NCI-H1417 treated with DMSO at 0.1 percent for 48 hours (cell line): ENCODE measurements at regions not wholly inside any gene's neighbourhood (a gene's known extent, or its start where the extent isn't known, plus 50 kb on each side); places are given as distances from the start of the nearest gene placed in this dataset.
"Not testable (repeated sequence)": the region's sequence is repeated elsewhere in the genome, so short reads cannot be mapped to it uniquely, and the experiment has no call there.

Experiments
- DNase-seq: peaks from one replicate; lab custom pipeline; 2025; lab: John Stamatoyannopoulos, UW

DNA sequence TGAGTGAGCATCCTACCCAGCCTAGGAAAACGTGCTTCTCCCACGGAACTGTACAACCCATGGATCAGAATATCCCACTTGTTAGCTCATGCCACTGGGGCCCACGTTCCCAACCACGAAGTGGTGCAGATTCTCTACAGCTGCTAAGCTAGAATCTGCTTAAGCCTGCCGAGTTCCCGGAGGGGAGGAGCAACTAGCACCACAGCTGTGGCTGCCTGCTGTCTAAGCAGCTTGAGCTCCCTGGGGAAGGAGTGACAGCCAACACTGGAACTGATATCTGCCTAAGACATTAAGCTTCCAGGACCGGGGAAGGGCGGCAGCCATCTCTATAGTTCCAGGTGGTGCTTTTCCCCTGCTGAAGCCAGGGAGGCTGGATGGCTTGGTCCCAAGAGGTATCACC, 334.7 kb upstream of the CHRM2 start:
- DNase-seq: no peak

DNA sequence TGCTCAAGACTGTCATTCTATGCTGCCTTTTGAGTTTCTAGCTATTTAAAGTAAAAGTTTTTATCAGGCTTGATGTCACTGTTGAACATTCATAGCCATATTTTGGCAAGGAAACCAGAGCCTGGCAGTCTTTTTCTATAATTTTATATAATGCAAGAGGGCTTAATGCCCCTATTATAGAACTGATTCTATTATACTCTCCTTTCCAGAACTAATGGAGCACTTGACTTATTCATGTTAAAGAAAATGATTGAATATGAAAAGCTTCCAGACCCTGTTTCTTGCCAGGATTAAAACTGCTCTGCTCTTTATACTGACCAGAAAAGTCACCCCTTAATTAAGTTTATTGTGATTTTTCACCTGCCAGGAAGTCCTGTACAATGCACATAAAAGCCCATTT, 337.6 kb upstream of the CHRM2 start:
- DNase-seq: no peak

DNA sequence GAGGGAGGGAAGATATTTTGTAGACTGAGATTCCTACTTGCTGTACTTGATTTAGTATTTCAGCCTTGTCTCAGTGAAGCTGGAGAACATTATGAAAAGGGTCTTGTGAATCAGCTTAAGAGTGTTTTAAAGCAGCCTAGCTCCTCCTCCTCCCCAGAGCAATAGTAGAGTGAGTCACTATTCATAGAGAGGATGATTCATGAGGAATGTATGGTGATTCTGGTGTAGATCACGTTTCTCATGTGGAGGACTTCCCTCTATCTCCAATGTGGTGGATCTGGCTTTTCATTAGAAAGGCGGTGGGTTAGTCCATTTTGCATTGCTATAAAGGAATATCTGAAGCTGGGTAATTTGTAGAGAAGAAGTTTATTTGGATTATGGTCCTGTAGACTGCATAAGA, 340.1 kb upstream of the CHRM2 start:
- DNase-seq: no peak

DNA sequence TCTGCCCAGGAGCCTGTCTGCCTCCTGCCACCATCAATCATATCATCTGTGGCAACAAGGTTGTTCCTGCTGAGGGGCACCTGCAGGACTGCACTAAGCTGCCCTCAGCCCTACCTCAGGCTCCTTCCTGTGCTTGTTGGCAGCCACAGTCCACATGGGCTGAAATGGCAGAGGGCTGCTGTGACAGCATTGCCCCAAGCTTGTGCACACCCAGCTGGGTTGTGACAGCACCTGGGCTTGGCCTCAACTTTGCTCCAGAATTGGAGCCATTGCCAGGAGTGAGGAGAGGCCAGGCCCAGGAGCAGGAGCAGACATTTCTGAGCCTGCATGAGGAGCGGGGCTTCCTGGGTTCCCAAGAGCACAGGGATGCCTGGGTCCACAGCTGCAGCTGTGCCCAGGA, 340.9 kb upstream of the CHRM2 start:
- no peak for DNase-seq

DNA sequence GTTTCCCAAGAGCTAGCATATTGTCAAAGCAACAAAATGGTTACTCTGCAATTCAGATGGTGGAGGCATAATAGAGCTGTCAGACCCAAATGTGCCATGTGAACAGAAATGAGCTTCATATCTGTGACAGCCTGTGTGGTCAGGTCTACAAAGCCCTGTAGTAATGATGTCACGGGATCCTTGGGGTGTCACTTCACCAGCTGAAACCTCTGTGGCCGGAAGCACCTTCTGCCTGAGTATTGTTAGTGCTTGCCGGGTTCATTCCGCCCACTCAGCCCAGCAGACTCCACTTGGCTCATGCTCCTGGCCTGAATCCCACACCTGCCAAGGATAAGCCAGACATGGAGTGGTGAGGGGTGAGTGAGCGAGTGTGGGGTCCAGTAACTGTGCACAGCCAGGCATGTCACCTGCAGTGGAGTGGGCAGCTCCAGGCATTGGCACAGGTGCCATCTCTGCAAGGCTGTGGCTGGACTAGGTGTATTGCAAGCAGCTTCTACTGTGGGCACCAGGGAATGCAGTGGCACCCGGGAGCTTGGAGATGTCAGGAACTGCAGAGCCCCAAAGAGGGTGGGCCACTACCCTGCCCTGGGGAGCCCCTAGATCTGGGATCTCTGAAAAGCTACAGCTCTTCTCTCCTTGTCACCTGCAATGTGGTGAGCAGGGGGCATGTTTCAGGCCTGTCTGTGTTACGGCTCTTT, 341.9 kb upstream of the CHRM2 start:
- DNase-seq: no peak

DNA sequence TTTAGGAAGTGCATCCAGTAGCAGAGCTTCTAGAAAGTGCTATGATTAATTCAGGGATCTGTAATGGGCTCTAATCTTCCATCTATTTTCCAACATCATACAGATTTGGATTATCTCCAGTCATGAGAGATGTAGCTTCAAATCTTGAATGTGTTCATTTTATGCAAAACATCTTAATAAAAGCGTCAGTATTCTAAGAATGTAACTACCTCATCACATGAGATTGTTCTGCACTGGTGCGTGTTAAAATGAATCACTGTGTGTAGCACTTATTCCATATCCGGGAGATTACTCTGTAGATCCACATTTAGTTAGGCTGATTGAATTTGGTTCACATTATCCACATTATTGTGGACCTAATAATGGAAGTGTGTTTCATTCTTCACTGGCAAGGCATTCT, 344.9 kb upstream of the CHRM2 start:
- DNase-seq: no peak

DNA sequence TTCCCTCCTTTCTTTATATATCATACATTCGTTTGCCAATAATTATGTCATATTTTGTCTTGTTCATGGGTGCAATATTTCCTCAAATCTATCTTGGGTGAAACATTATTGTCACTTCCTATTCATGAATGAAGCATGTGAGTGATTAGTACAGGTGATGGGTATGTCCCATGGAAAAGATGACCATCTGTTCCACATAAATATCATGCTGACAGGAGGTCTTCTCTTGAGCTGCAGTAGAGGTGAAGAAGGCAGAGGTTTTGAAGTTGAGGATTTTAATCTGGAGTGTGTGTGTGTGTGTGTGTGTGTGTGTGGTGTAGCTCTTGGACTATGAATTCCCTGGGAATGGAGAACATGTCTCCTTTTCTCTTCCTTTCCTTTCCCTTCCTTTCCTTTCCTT, 350.5 kb upstream of the CHRM2 start:
- no peak for DNase-seq

DNA sequence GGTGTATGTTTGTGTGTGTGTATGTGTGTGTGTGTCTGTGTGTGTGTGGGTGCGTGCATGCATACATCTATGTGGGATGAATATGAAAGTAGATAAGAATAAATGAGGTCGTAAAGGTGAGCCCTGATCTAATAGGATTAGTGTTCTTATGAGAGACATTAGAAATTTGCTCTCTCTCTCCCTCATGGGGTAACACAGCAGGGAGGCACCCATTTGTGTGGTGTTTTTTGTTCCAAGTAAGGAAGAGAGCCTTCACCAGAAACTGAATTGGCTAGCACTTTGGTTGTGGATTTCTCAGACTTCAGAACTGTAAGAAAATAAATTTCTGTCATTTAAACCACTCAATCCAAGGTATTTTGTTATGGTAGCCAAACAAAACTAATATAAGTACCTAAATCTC, 353.7 kb upstream of the CHRM2 start:
- no peak for DNase-seq

DNA sequence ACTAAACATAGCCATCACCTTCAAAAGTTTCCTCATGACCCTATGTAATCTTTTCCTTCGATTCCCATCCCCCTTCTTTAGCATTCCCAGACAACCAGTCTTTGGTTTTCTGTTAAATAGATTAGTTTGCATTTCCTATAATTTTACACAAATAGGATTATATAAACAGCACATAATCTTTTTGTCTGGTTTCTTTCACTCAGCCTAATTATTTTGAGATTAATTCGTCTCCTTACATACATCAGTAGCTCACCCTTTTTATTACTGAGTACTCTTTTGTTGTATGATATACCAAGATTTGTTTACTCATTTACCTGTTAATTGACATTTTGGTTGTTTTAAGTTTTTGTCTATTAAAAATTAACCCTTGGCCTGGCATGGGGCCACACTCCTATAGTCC, 354.7 kb upstream of the CHRM2 start:
- DNase-seq: no peak

DNA sequence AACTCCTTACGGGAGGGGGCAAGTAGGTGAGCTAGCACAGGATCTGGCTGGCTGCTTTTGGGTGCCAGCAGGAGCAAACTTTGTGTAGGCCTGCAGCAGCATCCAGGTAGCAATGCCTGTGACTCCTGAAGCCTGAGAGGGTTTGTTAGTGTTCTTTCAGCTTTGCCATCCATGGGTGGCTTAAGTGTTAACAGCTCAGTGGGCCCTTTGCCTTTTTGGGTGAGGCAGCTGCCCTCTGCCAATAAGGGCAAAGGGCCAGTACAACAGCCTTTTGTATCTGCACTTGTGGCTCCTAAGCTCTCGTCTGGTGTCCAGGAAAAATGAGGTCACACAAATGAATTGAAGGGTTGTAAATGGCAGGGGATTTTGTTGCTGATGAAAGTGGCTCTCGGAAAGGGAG, 359.0 kb upstream of the CHRM2 start:
- DNase-seq: no peak

DNA sequence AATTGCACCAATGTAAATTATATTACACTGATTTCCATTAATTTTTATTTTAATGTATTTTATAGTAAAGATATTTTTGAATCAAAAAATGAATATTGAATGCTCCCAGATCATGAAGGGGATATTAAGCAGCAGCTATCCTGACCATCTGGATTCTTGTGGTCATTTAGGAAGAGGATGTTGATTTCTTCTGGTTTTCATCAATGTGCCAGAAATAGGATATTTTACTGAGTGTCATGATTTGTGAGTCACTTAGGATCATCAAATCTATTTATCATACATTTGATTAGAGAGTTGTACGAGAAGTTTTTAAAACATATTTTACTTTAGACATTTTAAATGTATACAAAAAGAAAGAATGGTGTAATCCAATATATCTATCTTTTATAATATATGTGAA, 366.3 kb upstream of the CHRM2 start:
- DNase-seq: no peak

DNA sequence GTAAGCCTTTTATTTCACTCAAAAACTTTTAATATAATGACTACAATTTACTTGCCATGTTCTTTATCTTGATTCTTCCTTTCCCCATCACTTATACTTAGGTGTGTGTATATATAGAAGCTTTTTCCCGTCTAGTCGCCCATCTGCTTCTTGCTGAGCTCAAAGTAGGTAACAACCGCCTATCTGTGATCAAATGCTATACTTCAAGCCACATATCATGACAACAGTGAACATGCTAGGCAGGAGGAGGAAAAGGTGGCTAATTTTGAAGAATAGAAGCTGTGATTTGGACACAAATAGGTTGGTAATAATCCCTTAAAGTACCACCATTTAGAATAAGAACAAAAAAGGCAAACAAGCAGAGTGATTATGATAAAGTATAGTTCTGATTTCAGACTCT, 367.3 kb upstream of the CHRM2 start:
- DNase-seq: no peak

DNA sequence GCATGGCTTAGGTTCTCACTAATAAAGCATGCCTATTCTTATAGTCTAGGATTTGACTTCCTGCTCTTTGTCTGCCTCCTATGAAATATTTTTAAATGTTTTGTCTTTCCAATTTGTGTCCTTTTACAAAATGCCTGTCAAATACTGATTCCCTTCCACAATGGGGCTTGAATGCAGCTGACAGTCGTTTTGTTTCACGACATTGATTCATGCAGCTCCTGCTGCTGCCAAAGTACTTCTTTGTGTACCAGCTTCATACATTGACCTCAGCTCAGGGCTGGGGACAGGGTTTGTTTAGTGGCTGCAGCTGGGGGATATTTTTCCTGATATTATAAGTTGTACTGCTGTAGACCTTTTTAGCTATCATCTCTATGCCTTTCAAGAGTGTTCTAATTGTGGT, 371.9 kb upstream of the CHRM2 start:
- DNase-seq: no peak

DNA sequence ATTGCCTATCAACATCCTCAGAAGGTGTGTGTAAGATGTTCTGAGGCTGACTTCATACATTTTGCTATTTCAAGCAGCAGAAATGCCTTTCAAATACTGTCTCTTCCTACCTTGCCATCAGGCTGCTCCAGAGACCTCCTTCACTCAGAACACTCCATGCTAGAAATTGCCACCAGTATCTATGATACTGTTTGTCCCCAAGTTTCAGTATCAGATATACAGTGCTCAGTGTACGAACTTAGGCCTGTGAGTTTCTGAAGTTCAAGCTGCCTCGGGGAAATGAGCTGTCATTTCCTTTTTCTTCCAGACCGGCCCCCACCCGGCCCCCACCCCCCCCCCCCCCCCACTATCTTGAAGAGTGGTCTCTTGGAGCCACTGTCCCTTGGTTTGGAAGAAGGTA, 373.4 kb upstream of the CHRM2 start:
- DNase-seq: no peak

DNA sequence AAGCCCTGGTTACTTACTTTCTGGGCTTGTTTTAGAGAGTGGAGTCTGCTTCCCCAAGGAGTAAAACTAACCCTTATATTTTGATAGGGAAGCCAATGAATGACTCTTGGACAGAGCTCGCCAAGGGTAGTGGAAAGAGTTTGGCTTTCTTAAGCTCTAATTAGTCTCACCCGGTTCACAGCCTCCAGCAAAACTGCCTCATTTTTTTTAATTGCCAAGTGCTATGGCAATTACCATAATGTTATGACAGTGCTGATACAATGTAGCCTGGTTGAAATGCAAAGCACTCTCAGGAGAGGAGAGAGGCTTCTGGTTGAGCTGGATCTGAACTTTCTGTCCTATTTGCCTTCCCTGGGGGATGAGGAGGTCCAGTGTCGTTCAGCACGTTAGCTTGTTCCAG, 376.1 kb upstream of the CHRM2 start:
- no peak for DNase-seq

DNA sequence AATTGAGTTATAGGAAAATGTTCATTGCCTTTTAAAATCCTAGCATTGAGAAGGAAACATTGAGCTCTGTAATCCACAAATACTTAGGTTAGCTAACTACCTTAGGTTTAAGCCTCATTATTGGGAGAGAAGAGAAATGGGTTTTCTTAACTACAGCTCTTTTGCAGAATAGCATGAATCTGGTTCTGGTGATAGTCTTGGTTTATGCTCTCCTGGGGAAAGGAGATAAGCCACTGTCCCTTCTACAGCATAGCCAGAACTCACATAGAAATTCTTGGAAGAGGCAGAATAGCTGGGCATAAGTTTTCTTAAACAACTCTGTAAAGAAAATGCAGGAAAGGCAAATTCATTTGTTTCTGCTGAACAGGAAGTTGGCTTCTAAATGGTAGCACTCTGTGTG, 378.6 kb upstream of the CHRM2 start:
- no peak for DNase-seq

DNA sequence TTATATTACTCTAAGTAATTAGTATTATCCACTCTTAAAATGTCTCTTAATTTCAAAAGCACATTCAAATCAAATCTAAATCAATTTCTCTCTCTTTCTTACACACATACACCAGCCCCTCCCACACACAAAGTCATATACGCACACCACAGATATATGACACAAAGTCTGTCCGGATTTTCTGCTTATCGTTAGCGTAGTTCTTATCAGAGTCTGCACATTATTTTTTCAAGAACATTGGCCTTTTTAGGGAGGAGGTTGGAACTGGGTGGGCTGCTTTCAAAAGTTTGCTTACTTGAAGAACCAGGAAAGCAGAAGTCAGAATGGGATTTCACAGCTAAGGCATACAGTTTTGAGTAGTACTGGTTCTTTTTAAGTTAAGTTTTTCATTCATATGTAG, 387.6 kb upstream of the CHRM2 start:
- no peak for DNase-seq

DNA sequence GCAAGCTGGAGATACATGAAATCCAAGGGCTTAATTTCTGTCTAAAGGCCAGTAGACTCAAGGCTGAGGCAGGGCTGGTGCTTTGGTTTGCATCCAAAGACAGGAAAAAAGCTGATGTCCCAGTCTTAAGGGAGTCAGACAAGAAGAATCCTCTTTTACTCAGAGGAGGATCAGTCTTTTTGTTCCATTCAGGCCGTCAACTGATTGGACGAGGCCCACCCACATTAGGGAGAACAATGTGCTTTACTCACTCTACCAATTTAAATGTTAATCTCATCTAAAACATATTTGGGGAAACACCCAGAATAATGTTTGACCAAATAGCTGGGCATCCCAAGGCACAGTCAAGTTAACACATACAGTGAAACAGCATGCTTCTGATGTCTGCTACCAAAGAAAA, 388.5 kb upstream of the CHRM2 start:
- no peak for DNase-seq

DNA sequence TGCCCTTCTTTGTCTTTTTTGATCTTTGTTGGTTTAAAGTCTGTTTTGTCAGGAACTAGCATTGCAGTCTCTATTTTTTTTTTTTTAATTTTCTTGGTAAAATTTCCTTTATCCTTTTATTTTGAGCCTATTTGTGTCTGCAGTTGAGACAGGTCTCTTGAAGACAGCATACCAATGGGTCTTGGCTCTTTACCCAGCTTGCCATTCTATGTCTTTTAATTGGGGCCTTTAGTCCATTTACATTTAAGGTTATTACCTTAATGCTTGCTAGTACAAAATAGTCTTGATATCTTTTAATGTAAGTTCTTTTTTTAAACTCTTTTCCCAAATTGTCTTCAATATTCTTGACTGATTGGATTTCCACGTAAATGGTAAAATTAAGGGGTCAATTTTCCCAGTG, 398.3 kb upstream of the CHRM2 start:
- no peak for DNase-seq

DNA sequence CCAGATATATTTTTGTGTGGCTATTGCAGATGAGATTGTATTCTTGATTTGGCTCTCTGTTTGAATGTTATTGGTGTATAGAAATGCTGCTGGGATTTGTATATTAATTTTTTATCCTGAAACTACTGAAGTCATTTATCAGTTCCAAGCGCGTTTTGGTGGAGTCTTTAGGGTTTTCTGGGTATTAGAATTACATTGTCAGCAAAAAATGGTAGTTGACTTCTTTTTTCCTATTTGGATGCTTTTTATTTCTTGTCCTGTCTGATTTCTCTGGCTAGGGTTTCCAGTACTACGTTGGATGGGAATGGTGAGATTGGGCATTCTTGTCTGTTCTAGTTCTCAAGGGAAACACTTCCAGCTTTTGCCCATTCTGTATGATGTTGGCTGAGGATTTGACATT, 415.5 kb upstream of the CHRM2 start:
- DNase-seq: no peak

DNA sequence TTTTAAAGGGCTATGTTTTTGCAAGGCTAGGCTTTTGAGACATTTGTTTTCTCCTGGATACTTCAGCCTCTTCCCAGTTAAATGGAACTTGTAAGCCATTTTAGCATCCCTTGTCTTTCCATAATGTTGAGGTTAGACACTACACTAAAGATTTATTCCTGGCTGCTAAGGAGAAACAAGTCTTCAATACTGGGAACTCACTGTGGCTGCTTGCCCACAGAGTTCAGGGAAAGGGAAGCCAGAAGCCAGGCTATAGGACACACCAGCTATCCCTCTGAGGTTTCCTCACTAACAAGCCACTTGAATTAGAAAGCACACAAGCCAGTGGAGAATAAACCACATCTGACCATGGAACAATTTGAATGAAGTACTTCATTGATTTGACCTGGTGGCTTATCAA, 421.7 kb upstream of the CHRM2 start:
- no peak for DNase-seq

DNA sequence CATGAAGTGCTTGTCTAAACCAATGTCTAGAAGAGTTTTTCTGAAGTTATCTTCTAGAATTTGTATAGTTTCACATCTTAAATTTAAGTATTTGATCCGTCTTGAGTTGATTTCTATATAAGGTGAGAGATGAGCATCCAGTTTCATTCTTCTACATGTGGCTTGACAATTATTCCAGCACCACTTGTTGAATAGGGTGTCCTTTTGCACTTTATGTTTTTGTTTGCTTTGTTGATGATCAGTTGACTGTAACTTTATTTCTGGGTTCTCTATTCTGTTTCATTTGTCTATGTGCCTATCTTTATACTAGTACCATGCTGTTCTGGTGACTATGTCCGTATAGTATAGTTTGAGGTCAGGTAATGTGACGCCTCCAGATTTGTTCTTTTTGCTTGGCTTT, 426.6 kb upstream of the CHRM2 start:
- DNase-seq: no peak

DNA sequence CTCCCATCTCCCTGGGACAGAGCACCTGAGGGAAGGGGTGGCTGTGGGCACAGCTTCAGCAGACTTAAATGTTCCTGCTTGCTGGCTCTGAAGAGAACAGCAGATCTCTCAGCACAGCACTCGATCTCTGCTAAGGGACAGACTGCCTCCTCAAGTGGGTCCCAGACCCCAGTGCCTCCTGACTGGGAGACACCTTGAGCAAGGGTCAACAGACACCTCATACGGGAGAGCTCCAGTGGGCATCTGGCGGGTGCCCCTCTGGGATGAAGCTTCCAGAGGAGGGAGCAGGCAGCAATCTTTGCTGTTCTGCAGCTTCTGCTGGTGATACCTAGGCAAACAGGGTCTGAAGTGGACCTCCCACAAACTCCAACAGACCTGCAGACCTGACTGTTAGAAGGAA, 436.7 kb upstream of the CHRM2 start:
- not testable (repeated sequence) for DNase-seq

DNA sequence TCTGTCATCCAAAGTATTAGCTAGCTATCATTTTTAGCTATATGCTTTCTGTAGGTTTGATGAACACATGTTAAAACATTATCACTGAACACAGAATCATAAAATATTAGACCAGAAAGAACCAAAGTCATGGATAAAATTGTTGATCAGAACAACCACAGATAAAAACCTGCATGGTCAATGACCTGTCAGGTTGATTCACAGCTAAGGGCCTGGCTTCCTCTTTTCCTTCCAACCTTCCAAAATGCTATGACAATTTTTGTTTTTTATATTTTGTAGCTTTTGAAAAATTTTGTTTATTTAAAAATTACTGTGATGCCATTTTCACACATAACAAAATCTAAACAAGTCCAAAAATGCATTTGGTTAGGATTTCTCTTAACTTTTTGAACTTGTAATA, 444.4 kb upstream of the CHRM2 start:
- DNase-seq: no peak

DNA sequence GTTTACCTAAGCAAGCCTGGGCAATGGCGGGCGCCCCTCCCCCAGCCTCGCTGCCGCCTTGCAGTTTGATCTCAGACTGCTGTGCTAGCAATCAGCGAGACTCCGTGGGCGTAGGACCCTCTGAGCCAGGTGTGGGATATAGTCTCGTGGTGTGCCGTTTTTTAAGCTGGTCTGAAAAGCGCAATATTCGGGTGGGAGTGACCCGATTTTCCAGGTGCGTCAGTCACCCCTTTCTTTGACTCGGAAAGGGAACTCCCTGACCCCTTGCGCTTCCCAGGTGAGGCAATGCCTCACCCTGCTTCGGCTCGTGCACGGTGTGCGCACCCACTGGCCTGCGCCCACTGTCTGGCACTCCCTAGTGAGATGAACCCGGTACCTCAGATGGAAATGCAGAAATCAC, 442.6 kb upstream of the MTPN start:
- not testable (repeated sequence) for DNase-seq
